Spinal cord (tissue), 9 donors: ENCODE measurements at regions not wholly inside any gene's neighbourhood (a gene's known extent, or its start where the extent isn't known, plus 50 kb on each side); places are given as distances from the start of the nearest gene placed in this dataset.

ENCODE experiments used
- DNase-seq, 6 donors: peaks; one replicate each; pipeline versions ENCODE4 v3.0.0 to v3.0.0-alpha.2; 2013 to 2015; ENCODE audit warnings: low spot score in 6 of 6, low read depth in 4 of 6
- H3K27ac ChIP-seq: one replicate; pipeline ENCODE4 v1.5.1; 2013; ENCODE audit warnings: low read depth, low read length, control low read depth
- H3K27me3 ChIP-seq: one replicate; pipeline ENCODE4 v1.6.1; 2013; ENCODE audit warnings: low read length; ENCODE audit not compliant: control insufficient read depth, insufficient read depth
- H3K36me3 ChIP-seq: one replicate; pipeline ENCODE4 v1.6.1; 2013; ENCODE audit warnings: low read length; ENCODE audit not compliant: control insufficient read depth, insufficient read depth
- H3K4me1 ChIP-seq: one replicate; pipeline ENCODE4 v1.6.1; 2013; ENCODE audit warnings: low read length; ENCODE audit not compliant: control insufficient read depth, insufficient read depth
- H3K4me3 ChIP-seq: one replicate; pipeline ENCODE4 v1.5.1; 2013; ENCODE audit warnings: low read depth, low read length, control low read depth
- H3K9me3 ChIP-seq: one replicate; pipeline ENCODE4 v1.6.1; 2013; ENCODE audit warnings: low read length; ENCODE audit not compliant: control insufficient read depth, insufficient read depth
- WGBS: methylation state at CpG from one replicate; pipeline ENCODE4 v1.1.5; 2013; ENCODE audit warnings: missing lambda C conversion rate; ENCODE audit not compliant: insufficient coverage; 5-methylcytosine and 5-hydroxymethylcytosine counted together
- donor health status: healthy.

GRCh38 chr17:79465681-79466025, 145.2 kb downstream of the RBFOX3 start:
- H3K4me1 ChIP-seq: peaks cover 33% of the 10 kb centered on the region
- WGBS: 50% methylated on average over 14 of the region's 14 CpGs
- H3K36me3 ChIP-seq: peaks cover 7% of the 10 kb centered on the region
- H3K9me3 ChIP-seq: no peaks in the 10 kb centered on the region
- H3K27ac ChIP-seq: no peak overlapping the region
- no peak overlapping the region for H3K4me3 ChIP-seq
- no peaks in the 10 kb centered on the region for H3K27me3 ChIP-seq
- peak in 1 of 6 donors; percentile 47 for DNase-seq

- Histone ChIP-seq H3K4me1 (peaks cover 33% of the 10 kb centered on the region), H3K36me3 (peaks cover 7% of the 10 kb centered on the region), H3K27me3 (no peaks in the 10 kb centered on the region), H3K4me3 (no peak overlapping the region), H3K27ac (no peak overlapping the region), H3K9me3 (no peaks in the 10 kb centered on the region)
- 32% methylated on average over 25 of the region's 25 CpGs for WGBS
- DNase-seq: peak in 2 of 6 donors; percentile 82 to 91
Observed at GRCh38 chr17:79465011-79465680, 145.7 kb downstream of the RBFOX3 start.

GRCh38 chr17:79464318-79465010, 146.4 kb downstream of the RBFOX3 start:
- Histone ChIP-seq H3K9me3 (no peaks in the 10 kb centered on the region), H3K4me1 (peaks cover 33% of the 10 kb centered on the region), H3K27me3 (no peaks in the 10 kb centered on the region), H3K4me3 (no peak overlapping the region), H3K36me3 (peaks cover 7% of the 10 kb centered on the region), H3K27ac (no peak overlapping the region)
- DNase-seq: peak in 2 of 6 donors; percentile 47 to 57
- 55% methylated on average over 28 of the region's 28 CpGs for WGBS

- H3K27me3 ChIP-seq: no peaks in the 10 kb centered on the region
- no peak overlapping the region for H3K27ac ChIP-seq
- peaks cover 12% of the 10 kb centered on the region for H3K36me3 ChIP-seq
- peak in 2 of 6 donors; percentile 71 to 78 for DNase-seq
- no peak overlapping the region for H3K4me3 ChIP-seq
- peaks cover 33% of the 10 kb centered on the region for H3K4me1 ChIP-seq
- 79% methylated on average over 28 of the region's 36 CpGs for WGBS
- no peaks in the 10 kb centered on the region for H3K9me3 ChIP-seq
Observed at GRCh38 chr17:79463421-79464317, 147.2 kb downstream of the RBFOX3 start.

GRCh38 chr17:79461041-79461440, 149.8 kb downstream of the RBFOX3 start:
- Histone ChIP-seq H3K9me3 (no peaks in the 10 kb centered on the region), H3K36me3 (peaks cover 8% of the 10 kb centered on the region), H3K27ac (no peak overlapping the region), H3K4me3 (no peak overlapping the region), H3K27me3 (no peaks in the 10 kb centered on the region), H3K4me1 (peaks cover 28% of the 10 kb centered on the region)
- DNase-seq: no peak
- no CpG with 5 or more reads among the region's 2 CpGs for WGBS

GRCh38 chr17:79459846-79460245, 151.0 kb downstream of the RBFOX3 start:
- no peak for DNase-seq
- H3K27ac ChIP-seq: no peak overlapping the region
- WGBS: no CpG with 5 or more reads among the region's 4 CpGs

GRCh38 chr17:79459003-79459655, 151.7 kb downstream of the RBFOX3 start:
- H3K27ac ChIP-seq: no peak overlapping the region
- peaks cover 10% of the 10 kb centered on the region for H3K36me3 ChIP-seq
- no peak for DNase-seq
- no peaks in the 10 kb centered on the region for H3K9me3 ChIP-seq
- H3K4me3 ChIP-seq: no peak overlapping the region
- peaks cover 9% of the 10 kb centered on the region for H3K4me1 ChIP-seq
- 81% methylated on average over 6 of the region's 12 CpGs for WGBS
- no peaks in the 10 kb centered on the region for H3K27me3 ChIP-seq

More at GRCh38 chr17:79459846-79460245, 151.0 kb downstream of the RBFOX3 start:
- Histone ChIP-seq H3K4me1 (peaks cover 16% of the 10 kb centered on the region), H3K9me3 (no peaks in the 10 kb centered on the region), H3K27me3 (no peaks in the 10 kb centered on the region), H3K4me3 (no peak overlapping the region), H3K36me3 (peaks cover 8% of the 10 kb centered on the region)

- DNase-seq: no peak
- no peaks in the 10 kb centered on the region for H3K9me3 ChIP-seq
- whole genome bisulfite sequencing: 83% methylated on average over 9 of the region's 12 CpGs
- H3K36me3 ChIP-seq: peaks cover 14% of the 10 kb centered on the region
- no peak overlapping the region for H3K4me3 ChIP-seq
- H3K27ac ChIP-seq: no peak overlapping the region
- H3K4me1 ChIP-seq: peaks cover 4% of the 10 kb centered on the region
- no peaks in the 10 kb centered on the region for H3K27me3 ChIP-seq
Observed at GRCh38 chr17:79458356-79458755, 152.5 kb downstream of the RBFOX3 start.

- H3K9me3 ChIP-seq: no peaks in the 10 kb centered on the region
- no peak for DNase-seq
- H3K27me3 ChIP-seq: no peaks in the 10 kb centered on the region
- H3K4me1 ChIP-seq: peaks cover 4% of the 10 kb centered on the region
- no peak overlapping the region for H3K27ac ChIP-seq
- no peak overlapping the region for H3K4me3 ChIP-seq
- peaks cover 15% of the 10 kb centered on the region for H3K36me3 ChIP-seq
- 97% methylated on average over 10 of the region's 12 CpGs for WGBS
Observed at GRCh38 chr17:79457889-79458288, 153.0 kb downstream of the RBFOX3 start.
